Body of pancreas (tissue), 4 donors: ENCODE measurements at regions not wholly inside any gene's neighbourhood (a gene's known extent, or its start where the extent isn't known, plus 50 kb on each side); places are given as distances from the start of the nearest gene placed in this dataset.
A peak's percentile ranks its signal among the peaks of the same experiment; 100 is the strongest.

Experiments
- ATAC-seq: fragments of 150-250 bp; one replicate; pipeline ENCODE4 v1.9.1; 2016
- DNase-seq, 4 donors: peaks; one replicate each; pipeline ENCODE4 v3.0.0-alpha.2; 2019
- H3K27ac ChIP-seq, 4 donors: fragments of 200-600 bp; sonication (generic); 1 replicate in 3 of 4; 2 replicates in 1 of 4; pipeline versions ENCODE4 v1.5.1 to v1.6.1; 2016 to 2019; ENCODE audit warnings: mild to moderate bottlenecking in 1 of 4, mixed read lengths in 1 of 4, moderate library complexity in 1 of 4
- H3K27me3 ChIP-seq, 2 donors: fragments of 200-600 bp; sonication (generic); one replicate each; pipeline ENCODE4 v1.6.0; 2016; ENCODE audit warnings: mild to moderate bottlenecking in 1 of 2
- H3K36me3 ChIP-seq, 2 donors: fragments of 200-600 bp; sonication (generic); replicated peaks in 1 of 2; 2 replicates each; pipeline ENCODE4 v1.5.1; 2016; ENCODE audit warnings: low read depth in 2 of 2; ENCODE audit not compliant: insufficient read depth in 1 of 2
- H3K4me1 ChIP-seq: fragments of 200-600 bp; sonication (generic); one replicate; pipeline ENCODE4 v1.6.0; 2016
- H3K4me3 ChIP-seq, 2 donors: fragments of 200-600 bp; sonication (generic); 1 replicate in 1 of 2; 2 replicates in 1 of 2; pipeline ENCODE4 v1.5.1; 2016 to 2019
- H3K9me3 ChIP-seq, 3 donors: fragments of 200-600 bp; sonication (generic); 1 replicate in 2 of 3; 2 replicates in 1 of 3; pipeline ENCODE4 v1.5.1; 2016
- CTCF ChIP-seq, 7 experiments: fragments of 450-650 bp in 4 of 7; fragments of 200-600 bp in 3 of 7; sonication (generic) in 3 of 7; IDR thresholded peaks; one replicate each; pipeline ENCODE4 v1.5.1; 2016 to 2019; ENCODE audit warnings: antibody characterized with exemption in 7 of 7
- POLR2A ChIP-seq, 3 donors: fragments of 450-650 bp; IDR thresholded peaks; one replicate each; pipeline ENCODE4 v1.6.1; 2016; ENCODE audit warnings: antibody characterized with exemption in 3 of 3, mild to moderate bottlenecking in 2 of 3
- WGBS, 2 donors: methylation state at CpG; one replicate each; pipeline ENCODE4 v1.1.5; 2017; 5-methylcytosine and 5-hydroxymethylcytosine counted together
- intact Hi-C: fragments of 100-400 bp; cut with DNase I; formaldehyde crosslinking; loops from one replicate; pipeline ENCODE4 v1.15.1; 2023

- no peak for DNase-seq
- ATAC-seq, result peak; percentile 53
- Histone ChIP-seq H3K36me3 (no peaks in the 10 kb centered on the region), H3K27me3 (no peaks in the 10 kb centered on the region), H3K4me3 (peak overlapping the region in 1 of 2 donors; percentile 16), H3K9me3 (no peaks in the 10 kb centered on the region), H3K4me1 (peaks cover 36% of the 10 kb centered on the region), H3K27ac (peak overlapping the region; percentile 41 to 81 (median 72))
- intact Hi-C loops, result no loop called here
- 11 to 34% methylated on average over 4 of the region's 4 CpGs for WGBS, 2 donors
- TF ChIP-seq CTCF (IDR thresholded peaks at IDR 0.05), result no peak
- TF ChIP-seq POLR2A (IDR thresholded peaks at IDR 0.05), result peak in 2 of 3 donors; percentile 28 to 53
These were observed 105.3 kb upstream of the BCAT1 start for GRCh38 chr12:25054076-25054782.

- Histone ChIP-seq H3K9me3 (no peaks in the 10 kb centered on the region), H3K36me3 (no peaks in the 10 kb centered on the region), H3K4me3 (peak overlapping the region; percentile 32 to 34), H3K4me1 (peaks cover 34% of the 10 kb centered on the region), H3K27ac (peak overlapping the region; percentile 30 to 81 (median 74)), H3K27me3 (no peaks in the 10 kb centered on the region)
- WGBS, 2 donors, result 9 to 18% methylated on average over 1 of the region's 1 CpG
- intact Hi-C loops, result no loop called here
- DNase-seq (no peak), ATAC-seq (peak; percentile 18)
- TF ChIP-seq CTCF (IDR thresholded peaks at IDR 0.05), result peak in 2 of 7 experiments; percentile 8 to 32
- TF ChIP-seq POLR2A (IDR thresholded peaks at IDR 0.05), result peak in 2 of 3 donors; percentile 7 to 19
These were observed 104.0 kb upstream of the BCAT1 start for GRCh38 chr12:25052914-25053211.

DNA sequence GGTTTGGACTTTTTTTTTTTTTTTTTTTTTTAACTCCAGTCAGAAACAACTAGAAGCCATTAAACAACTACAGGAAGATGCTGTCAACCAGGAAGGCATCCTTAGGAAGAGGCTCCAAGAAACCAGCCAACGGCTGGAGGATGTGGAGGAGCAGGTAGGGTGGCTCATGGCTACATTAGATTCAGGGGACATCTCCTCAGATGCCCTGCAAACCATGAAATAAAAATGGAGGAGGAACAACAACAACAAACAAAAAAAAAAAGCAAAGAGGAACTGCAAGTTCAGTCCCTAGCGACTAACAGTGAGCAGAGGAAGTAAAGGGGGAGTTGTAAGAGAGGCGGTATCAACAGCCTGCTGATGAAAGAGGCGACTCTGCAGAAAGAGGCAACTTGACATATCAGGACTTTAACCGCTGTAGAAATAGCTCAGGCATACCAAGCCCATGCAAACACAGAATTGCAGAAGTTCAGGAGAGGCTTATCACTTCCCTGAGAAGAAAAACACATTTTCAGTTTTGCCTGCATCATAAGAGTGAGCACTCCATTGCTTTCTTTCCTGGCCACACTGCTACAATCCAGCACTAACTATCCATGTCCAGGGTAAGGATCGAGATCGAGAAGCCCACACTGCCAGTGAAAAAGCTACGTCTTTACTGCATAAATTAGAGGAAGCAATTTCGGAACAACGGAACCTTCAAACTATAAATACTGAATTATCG, 103.5 kb upstream of the BCAT1 start:
- intact Hi-C loops, result no loop called here
- Histone ChIP-seq H3K9me3 (no peaks in the 10 kb centered on the region), H3K4me3 (peak overlapping the region; percentile 32 to 34), H3K27ac (peak overlapping the region; percentile 30 to 81 (median 74)), H3K4me1 (peaks cover 29% of the 10 kb centered on the region), H3K36me3 (no peaks in the 10 kb centered on the region), H3K27me3 (no peaks in the 10 kb centered on the region)
- TF ChIP-seq CTCF (IDR thresholded peaks at IDR 0.05) (no peak), POLR2A (IDR thresholded peaks at IDR 0.05) (peak in 2 of 3 donors; percentile 71 to 79)
- 6 to 28% methylated on average over 11 of the region's 11 CpGs for WGBS, 2 donors
- DNase-seq (peak in 3 of 4 donors; percentile 21 to 70 (median 32)), ATAC-seq (peak; percentile 75)

DNA sequence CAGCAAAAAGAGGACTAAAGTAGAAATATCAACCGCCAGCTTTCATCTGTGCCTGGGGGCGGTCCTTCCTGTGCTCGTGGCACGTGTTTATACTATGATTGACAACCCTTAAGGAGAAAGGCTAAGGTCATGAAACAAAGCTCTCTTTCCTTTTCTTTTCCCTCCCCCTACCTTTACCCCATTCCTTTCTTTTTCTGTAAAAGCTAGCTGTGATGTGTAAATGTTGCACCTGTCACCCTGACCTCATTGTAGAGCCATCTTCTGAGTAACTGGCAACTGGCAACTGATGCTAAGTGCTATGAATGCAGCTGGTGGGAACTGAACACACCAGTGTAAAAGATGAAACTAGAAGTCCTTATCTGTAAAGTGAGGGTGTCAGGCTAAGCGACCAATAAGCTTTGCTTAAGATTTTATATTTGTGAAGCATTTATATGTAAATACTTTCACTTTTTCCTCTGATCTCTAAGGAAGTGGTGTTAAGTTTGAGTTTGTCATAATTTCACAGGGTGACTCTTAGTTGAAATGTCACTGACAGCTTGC, 102.8 kb upstream of the BCAT1 start:
- peaks cover 23% of the 10 kb centered on the region for H3K4me1 ChIP-seq
- H3K27me3 ChIP-seq, result no peaks in the 10 kb centered on the region
- ATAC-seq (no peak), DNase-seq (peak in 1 of 4 donors; percentile 26)
- 30 to 53% methylated on average over 5 of the region's 5 CpGs for WGBS, 2 donors
- H3K4me3 ChIP-seq, result no peak overlapping the region
- no peak for TF ChIP-seq CTCF (IDR thresholded peaks at IDR 0.05)
- TF ChIP-seq POLR2A (IDR thresholded peaks at IDR 0.05), result no peak
- intact Hi-C loops, result no loop called here
- no peaks in the 10 kb centered on the region for H3K9me3 ChIP-seq
- H3K36me3 ChIP-seq, result no peaks in the 10 kb centered on the region
- peak overlapping the region in 1 of 4 donors; percentile 81 for H3K27ac ChIP-seq
